ENCODE measurements at regions not wholly inside any gene's neighbourhood (a gene's known extent, or its start where the extent isn't known, plus 50 kb on each side); places are given as distances from the start of the nearest gene placed in this dataset.

DNA sequence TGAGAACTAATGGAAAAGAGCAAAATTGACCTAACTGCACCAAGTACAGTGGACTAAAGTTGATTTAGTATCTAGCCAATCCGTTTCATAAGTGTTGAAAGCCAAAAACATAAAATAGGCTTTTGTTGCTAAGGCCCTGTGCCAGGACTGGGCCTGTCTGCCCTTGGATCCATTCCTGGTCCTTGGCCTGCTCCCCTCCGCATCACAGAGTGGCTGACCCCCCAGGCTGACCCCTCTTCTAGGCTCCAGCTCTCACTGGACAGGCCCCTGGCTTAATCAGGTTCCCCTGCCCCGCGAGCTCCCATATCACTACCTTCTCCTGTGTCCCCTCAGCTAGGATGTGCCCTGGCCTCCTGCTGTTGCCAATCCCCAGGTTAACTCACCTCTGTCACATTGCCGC, 313.6 kb upstream of the MYOCD start (continued):
- TF ChIP-seq SIN3A (IDR thresholded peaks at IDR 0.05; ENCODE audit: low read depth, low read length) (no peak), BCL11A (IDR thresholded peaks at IDR 0.05; ENCODE audit: low read depth, low read length) (no peak), ZNF207 (IDR thresholded peaks at IDR 0.05; ENCODE audit: borderline replicate concordance) (no peak), FOS (IDR thresholded peaks at IDR 0.05; ENCODE audit: borderline replicate concordance, extremely low read depth, insufficient read length) (no peak), RAD51 (IDR thresholded peaks at IDR 0.05) (no peak), KAT2A (conservative IDR thresholded peaks at IDR 0.05; ENCODE audit: control insufficient read depth, low read depth, low read length) (no peak), TCF7 (IDR thresholded peaks at IDR 0.05; ENCODE audit: borderline replicate concordance) (no peak), JUNB (IDR thresholded peaks at IDR 0.05) (no peak), JUND (IDR thresholded peaks at IDR 0.05; ENCODE audit: low read depth, low read length) (no peak)
- TF ChIP-seq, protein P1, sequence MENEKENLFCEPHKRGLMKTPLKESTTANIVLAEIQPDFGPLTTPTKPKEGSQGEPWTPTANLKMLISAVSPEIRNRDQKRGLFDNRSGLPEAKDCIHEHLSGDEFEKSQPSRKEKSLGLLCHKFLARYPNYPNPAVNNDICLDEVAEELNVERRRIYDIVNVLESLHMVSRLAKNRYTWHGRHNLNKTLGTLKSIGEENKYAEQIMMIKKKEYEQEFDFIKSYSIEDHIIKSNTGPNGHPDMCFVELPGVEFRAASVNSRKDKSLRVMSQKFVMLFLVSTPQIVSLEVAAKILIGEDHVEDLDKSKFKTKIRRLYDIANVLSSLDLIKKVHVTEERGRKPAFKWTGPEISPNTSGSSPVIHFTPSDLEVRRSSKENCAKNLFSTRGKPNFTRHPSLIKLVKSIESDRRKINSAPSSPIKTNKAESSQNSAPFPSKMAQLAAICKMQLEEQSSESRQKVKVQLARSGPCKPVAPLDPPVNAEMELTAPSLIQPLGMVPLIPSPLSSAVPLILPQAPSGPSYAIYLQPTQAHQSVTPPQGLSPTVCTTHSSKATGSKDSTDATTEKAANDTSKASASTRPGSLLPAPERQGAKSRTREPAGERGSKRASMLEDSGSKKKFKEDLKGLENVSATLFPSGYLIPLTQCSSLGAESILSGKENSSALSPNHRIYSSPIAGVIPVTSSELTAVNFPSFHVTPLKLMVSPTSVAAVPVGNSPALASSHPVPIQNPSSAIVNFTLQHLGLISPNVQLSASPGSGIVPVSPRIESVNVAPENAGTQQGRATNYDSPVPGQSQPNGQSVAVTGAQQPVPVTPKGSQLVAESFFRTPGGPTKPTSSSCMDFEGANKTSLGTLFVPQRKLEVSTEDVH (IDR thresholded peaks at IDR 0.05; ENCODE audit: low read depth, partially characterized antibody): no peak
- TF ChIP-seq, protein P2, sequence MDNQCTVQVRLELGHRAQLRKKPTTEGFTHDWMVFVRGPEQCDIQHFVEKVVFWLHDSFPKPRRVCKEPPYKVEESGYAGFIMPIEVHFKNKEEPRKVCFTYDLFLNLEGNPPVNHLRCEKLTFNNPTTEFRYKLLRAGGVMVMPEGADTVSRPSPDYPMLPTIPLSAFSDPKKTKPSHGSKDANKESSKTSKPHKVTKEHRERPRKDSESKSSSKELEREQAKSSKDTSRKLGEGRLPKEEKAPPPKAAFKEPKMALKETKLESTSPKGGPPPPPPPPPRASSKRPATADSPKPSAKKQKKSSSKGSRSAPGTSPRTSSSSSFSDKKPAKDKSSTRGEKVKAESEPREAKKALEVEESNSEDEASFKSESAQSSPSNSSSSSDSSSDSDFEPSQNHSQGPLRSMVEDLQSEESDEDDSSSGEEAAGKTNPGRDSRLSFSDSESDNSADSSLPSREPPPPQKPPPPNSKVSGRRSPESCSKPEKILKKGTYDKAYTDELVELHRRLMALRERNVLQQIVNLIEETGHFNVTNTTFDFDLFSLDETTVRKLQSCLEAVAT (IDR thresholded peaks at IDR 0.05): no peak

Data from GM12878 (cell line).